ENCODE measurements at regions not wholly inside any gene's neighbourhood (a gene's known extent, or its start where the extent isn't known, plus 50 kb on each side); places are given as distances from the start of the nearest gene placed in this dataset.

DNA sequence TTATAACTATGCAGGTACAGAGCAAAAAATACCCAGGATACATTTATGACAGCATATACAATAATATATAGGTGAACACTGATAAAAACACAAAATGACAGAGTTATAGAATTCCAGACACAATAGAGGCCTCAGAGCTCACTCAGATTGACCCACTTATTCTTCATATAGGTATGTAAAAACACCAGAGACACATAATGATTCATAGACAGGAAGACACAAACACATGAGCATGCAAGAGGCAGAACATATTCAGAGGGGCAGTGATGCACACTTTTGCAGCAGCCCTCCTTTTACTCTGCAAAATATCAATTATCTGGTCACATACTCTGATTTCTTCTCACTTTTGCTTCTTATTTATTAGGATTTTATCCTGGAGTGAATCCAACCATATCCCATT lies 633.3 kb upstream of the ACVR2A start:
- DNase-seq (ENCODE audit: low read depth, low spot score) (no peak), ATAC-seq (no peak)
- no TSS peak for BruUV-seq (replicated peaks)
- H3K36me3 ChIP-seq (ENCODE audit: control insufficient read depth, insufficient read depth, low read length), result no peaks in the 10 kb centered on the region
- TF ChIP-seq, protein P1, sequence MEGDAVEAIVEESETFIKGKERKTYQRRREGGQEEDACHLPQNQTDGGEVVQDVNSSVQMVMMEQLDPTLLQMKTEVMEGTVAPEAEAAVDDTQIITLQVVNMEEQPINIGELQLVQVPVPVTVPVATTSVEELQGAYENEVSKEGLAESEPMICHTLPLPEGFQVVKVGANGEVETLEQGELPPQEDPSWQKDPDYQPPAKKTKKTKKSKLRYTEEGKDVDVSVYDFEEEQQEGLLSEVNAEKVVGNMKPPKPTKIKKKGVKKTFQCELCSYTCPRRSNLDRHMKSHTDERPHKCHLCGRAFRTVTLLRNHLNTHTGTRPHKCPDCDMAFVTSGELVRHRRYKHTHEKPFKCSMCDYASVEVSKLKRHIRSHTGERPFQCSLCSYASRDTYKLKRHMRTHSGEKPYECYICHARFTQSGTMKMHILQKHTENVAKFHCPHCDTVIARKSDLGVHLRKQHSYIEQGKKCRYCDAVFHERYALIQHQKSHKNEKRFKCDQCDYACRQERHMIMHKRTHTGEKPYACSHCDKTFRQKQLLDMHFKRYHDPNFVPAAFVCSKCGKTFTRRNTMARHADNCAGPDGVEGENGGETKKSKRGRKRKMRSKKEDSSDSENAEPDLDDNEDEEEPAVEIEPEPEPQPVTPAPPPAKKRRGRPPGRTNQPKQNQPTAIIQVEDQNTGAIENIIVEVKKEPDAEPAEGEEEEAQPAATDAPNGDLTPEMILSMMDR (IDR thresholded peaks at IDR 0.05), result no peak
- TF ChIP-seq POLR2AphosphoS5 (IDR thresholded peaks at IDR 0.05; ENCODE audit: low read depth, low read length), result no peak
- no peak for TF ChIP-seq TCF7L2 (IDR thresholded peaks at IDR 0.05; ENCODE audit: low read depth, low read length)
- TF ChIP-seq, protein P2, sequence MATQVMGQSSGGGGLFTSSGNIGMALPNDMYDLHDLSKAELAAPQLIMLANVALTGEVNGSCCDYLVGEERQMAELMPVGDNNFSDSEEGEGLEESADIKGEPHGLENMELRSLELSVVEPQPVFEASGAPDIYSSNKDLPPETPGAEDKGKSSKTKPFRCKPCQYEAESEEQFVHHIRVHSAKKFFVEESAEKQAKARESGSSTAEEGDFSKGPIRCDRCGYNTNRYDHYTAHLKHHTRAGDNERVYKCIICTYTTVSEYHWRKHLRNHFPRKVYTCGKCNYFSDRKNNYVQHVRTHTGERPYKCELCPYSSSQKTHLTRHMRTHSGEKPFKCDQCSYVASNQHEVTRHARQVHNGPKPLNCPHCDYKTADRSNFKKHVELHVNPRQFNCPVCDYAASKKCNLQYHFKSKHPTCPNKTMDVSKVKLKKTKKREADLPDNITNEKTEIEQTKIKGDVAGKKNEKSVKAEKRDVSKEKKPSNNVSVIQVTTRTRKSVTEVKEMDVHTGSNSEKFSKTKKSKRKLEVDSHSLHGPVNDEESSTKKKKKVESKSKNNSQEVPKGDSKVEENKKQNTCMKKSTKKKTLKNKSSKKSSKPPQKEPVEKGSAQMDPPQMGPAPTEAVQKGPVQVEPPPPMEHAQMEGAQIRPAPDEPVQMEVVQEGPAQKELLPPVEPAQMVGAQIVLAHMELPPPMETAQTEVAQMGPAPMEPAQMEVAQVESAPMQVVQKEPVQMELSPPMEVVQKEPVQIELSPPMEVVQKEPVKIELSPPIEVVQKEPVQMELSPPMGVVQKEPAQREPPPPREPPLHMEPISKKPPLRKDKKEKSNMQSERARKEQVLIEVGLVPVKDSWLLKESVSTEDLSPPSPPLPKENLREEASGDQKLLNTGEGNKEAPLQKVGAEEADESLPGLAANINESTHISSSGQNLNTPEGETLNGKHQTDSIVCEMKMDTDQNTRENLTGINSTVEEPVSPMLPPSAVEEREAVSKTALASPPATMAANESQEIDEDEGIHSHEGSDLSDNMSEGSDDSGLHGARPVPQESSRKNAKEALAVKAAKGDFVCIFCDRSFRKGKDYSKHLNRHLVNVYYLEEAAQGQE (IDR thresholded peaks at IDR 0.05; ENCODE audit: insufficient read depth in 1 of 2, low read depth in 2 of 2, low read length in 1 of 2), result no peak
- TF ChIP-seq SIN3A (IDR thresholded peaks at IDR 0.05; ENCODE audit: borderline replicate concordance, insufficient read depth, low read depth, low read length), result no peak
- H3K4me3 ChIP-seq (ENCODE audit: low read depth in 2 of 2, low read length in 2 of 2), result no peak overlapping the region
- intact Hi-C loops (cut with micrococcal nuclease; ENCODE audit: unreplicated experiment), result no loop called here
- POLR2A ChIA-PET, result no interaction called here
- in situ Hi-C loops (cut with HindIII; ENCODE audit: low pct_unique_long_range_greater_than_20kb, low sequenced_read_pairs), result no loop called here
- H3K27ac ChIP-seq (ENCODE audit: low read length), result no peak overlapping the region
- no peaks in the 10 kb centered on the region for H3K4me1 ChIP-seq (ENCODE audit: control insufficient read depth, insufficient read depth, low read length)
- no peaks in the 10 kb centered on the region for H3K27me3 ChIP-seq (ENCODE audit: control insufficient read depth, insufficient read depth, low read length)
- CTCF ChIA-PET, result no interaction called here
- no peaks in the 10 kb centered on the region for H3K9me3 ChIP-seq (ENCODE audit: control insufficient read depth, insufficient read depth, low read depth, low read length)

DNA sequence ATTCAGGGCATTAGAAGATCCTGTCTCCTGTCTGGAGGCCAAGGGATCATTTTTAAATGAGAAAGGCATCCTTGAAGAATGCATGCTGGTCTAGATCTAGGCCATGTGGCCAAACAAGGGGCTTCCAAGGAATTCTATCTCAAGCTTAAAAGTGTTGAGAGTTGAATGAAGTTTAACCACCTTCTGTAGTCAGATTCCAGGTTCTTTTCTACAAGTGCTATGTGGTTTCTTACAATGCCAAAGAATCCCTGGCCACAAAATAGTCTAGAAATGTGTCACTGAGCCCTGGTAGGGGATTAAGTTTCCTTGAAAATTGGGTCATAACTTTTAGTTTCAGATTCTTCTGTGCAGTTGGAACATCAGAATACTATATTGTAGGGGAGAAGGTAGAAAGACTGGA lies 640.7 kb upstream of the ACVR2A start:
- no peak overlapping the region for H3K4me3 ChIP-seq (ENCODE audit: low read depth in 2 of 2, low read length in 2 of 2)
- ChIA-PET POLR2A (no interaction called here), CTCF (no interaction called here)
- no peak for ATAC-seq
- H3K27me3 ChIP-seq (ENCODE audit: control insufficient read depth, insufficient read depth, low read length), result no peaks in the 10 kb centered on the region
- no peak overlapping the region for H3K27ac ChIP-seq (ENCODE audit: low read length)
- DNase-seq (ENCODE audit: low read depth, low spot score), result no peak
- intact Hi-C loops (cut with micrococcal nuclease; ENCODE audit: unreplicated experiment), result no loop called here
- in situ Hi-C loops (cut with HindIII; ENCODE audit: low pct_unique_long_range_greater_than_20kb, low sequenced_read_pairs), result no loop called here
- no peaks in the 10 kb centered on the region for H3K4me1 ChIP-seq (ENCODE audit: control insufficient read depth, insufficient read depth, low read length)
- BruUV-seq (replicated peaks), result no TSS peak
- H3K36me3 ChIP-seq (ENCODE audit: control insufficient read depth, insufficient read depth, low read length), result no peaks in the 10 kb centered on the region
- no peaks in the 10 kb centered on the region for H3K9me3 ChIP-seq (ENCODE audit: control insufficient read depth, insufficient read depth, low read depth, low read length)
- TF ChIP-seq TCF7L2 (IDR thresholded peaks at IDR 0.05; ENCODE audit: low read depth, low read length), result no peak
- TF ChIP-seq, protein P2 (IDR thresholded peaks at IDR 0.05; ENCODE audit: insufficient read depth in 1 of 2, low read depth in 2 of 2, low read length in 1 of 2), result no peak
- TF ChIP-seq, protein P1 (IDR thresholded peaks at IDR 0.05), result no peak
- no peak for TF ChIP-seq POLR2AphosphoS5 (IDR thresholded peaks at IDR 0.05; ENCODE audit: low read depth, low read length)
- TF ChIP-seq SIN3A (IDR thresholded peaks at IDR 0.05; ENCODE audit: borderline replicate concordance, insufficient read depth, low read depth, low read length), result no peak
